ENCODE measurements at regions not wholly inside any gene's neighbourhood (a gene's known extent, or its start where the extent isn't known, plus 50 kb on each side); places are given as distances from the start of the nearest gene placed in this dataset.
A peak's percentile ranks its signal among the peaks of the same experiment; 100 is the strongest.

DNA sequence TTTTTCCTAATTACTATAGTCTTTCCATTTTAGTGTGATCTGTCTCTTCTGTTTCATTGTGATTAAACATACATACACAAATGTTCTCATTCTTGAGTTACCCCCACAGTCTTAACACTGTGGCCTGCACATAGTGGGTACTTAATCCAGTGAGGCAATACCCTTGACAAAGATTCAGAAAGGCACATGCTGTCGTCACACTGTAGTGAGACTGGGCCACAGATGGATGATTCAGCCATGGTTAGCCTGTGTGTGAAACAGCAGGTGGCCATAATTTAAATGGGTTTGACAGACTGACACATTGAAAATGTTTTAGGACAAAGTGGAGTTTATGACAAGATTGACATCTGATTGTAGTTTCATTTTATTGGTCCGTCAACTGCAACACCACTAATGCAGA is 313.1 kb downstream of the C11orf87 start:
- TF ChIP-seq EZH2phosphoT487 (IDR thresholded peaks at IDR 0.05; ENCODE audit: unreplicated experiment) (no peak), REST (IDR thresholded peaks at IDR 0.05; ENCODE audit: unreplicated experiment) (no peak), EZH2 (IDR thresholded peaks at IDR 0.05; ENCODE audit: low read depth, unreplicated experiment) (no peak), ZNF114 (CRISPR knock-in tag; IDR thresholded peaks at IDR 0.05) (no peak), ETS1 (IDR thresholded peaks at IDR 0.05) (no peak)
- Histone ChIP-seq H3K4me2 (no peak overlapping the region), H2AFZ (no peak overlapping the region), H3K36me3 (ENCODE audit: insufficient read depth) (no peaks in the 10 kb centered on the region), H3K27ac (ENCODE audit: low read depth) (no peak overlapping the region), H3K4me3 (no peak overlapping the region), H3F3A (replicated peaks; ENCODE audit: low read depth) (no peaks in the 10 kb centered on the region), H3K27me3 (ENCODE audit: insufficient read depth) (no peaks in the 10 kb centered on the region), H3K79me2 (replicated peaks; ENCODE audit: insufficient read depth) (no peaks in the 10 kb centered on the region), H3K9me2 (ENCODE audit: insufficient read depth) (no peaks in the 10 kb centered on the region), H4K20me1 (replicated peaks; ENCODE audit: insufficient read depth) (no peaks in the 10 kb centered on the region), H3K4me1 (ENCODE audit: insufficient read depth) (peaks cover 9% of the 10 kb centered on the region; the same call in 1 of the 2 replicates)
- Mint-ChIP-seq H3K27me3 (ENCODE audit: insufficient read depth, low read depth, poor library complexity) (peaks cover 2% of the 10 kb centered on the region), H3K36me3 (ENCODE audit: low read depth) (no peaks in the 10 kb centered on the region), H3K4me3 (no peak overlapping the region), H3K27ac (no peak overlapping the region), H3K9me3 (no peaks in the 10 kb centered on the region), H3K4me1 (peaks cover 8% of the 10 kb centered on the region; the same call in 2 of the 3 replicates)
- DNase-seq (ENCODE audit: low spot score) (no peak), ATAC-seq (no peak)

DNA sequence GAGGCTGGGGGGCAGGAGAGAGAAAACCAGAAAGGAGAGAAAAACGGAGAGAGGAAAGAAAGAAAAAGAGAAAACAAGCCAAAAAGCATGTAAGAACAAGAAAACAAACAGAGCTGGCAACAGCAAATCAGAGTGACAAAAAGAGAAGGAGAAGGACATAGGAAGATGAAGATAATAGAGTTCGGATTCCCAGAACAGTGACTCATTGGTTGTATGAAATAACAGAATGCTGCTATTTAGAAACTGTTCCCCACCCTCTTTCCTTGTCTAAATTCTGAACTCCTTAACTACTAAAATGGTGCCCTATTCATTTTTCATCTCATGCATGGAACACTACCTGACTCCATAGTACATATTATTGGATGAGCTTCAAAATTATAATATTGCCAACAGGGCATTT is 317.4 kb downstream of the C11orf87 start:
- H3K4me3 Mint-ChIP-seq = no peak overlapping the region
- Histone ChIP-seq H4K20me1 (replicated peaks; ENCODE audit: insufficient read depth) (no peaks in the 10 kb centered on the region), H3K27me3 (ENCODE audit: insufficient read depth) (no peaks in the 10 kb centered on the region), H3K79me2 (replicated peaks; ENCODE audit: insufficient read depth) (no peaks in the 10 kb centered on the region), H3K36me3 (ENCODE audit: insufficient read depth) (no peaks in the 10 kb centered on the region), H3K27ac (ENCODE audit: low read depth) (no peak overlapping the region), H3K4me1 (ENCODE audit: insufficient read depth) (0 out of 2 replicates have a peak, but pooled peaks cover 3% of the 10 kb centered on the region), H3F3A (replicated peaks; ENCODE audit: low read depth) (no peaks in the 10 kb centered on the region), H3K9me2 (ENCODE audit: insufficient read depth) (no peaks in the 10 kb centered on the region), H2AFZ (no peak overlapping the region), H3K4me2 (no peak overlapping the region), H3K4me3 (no peak overlapping the region)
- H3K4me1 Mint-ChIP-seq = no peaks in the 10 kb centered on the region
- H3K36me3 Mint-ChIP-seq (ENCODE audit: low read depth) = no peaks in the 10 kb centered on the region
- no peaks in the 10 kb centered on the region for H3K27me3 Mint-ChIP-seq (ENCODE audit: insufficient read depth, low read depth, poor library complexity)
- TF ChIP-seq ZNF331 (CRISPR knock-in tag; IDR thresholded peaks at IDR 0.05; ENCODE audit: low read depth) (no peak), STAT1 (IDR thresholded peaks at IDR 0.05; ENCODE audit: unreplicated experiment) (no peak)
- no peak for ATAC-seq
- H3K9me3 Mint-ChIP-seq = no peaks in the 10 kb centered on the region
- peak overlapping the region; percentile 40; the same call in 1 of the 2 replicates for H3K27ac Mint-ChIP-seq
- no peak for DNase-seq (ENCODE audit: low spot score)
